ENCODE measurements at regions not wholly inside any gene's neighbourhood (a gene's known extent, or its start where the extent isn't known, plus 50 kb on each side); places are given as distances from the start of the nearest gene placed in this dataset.

DNA sequence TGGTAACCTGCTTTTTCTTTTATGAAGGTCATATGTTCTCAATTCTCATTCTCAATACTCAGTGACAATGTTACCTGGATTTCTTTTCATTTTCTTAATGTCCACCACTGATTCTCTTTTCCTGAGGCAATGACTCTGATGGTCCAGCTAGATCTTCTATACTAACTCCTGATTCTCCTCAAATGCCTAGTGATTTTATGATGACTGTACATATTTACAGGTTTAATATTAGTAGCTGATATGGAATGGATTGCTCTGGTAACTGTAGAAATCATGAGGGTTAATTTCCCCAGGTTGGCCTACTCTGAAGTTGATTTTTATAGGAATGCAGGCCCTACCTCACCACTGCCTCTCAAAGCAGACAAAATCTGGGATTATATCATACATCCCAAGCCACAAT lies 308.6 kb upstream of the CNR1 start (continued):
- TF ChIP-seq, protein P1, sequence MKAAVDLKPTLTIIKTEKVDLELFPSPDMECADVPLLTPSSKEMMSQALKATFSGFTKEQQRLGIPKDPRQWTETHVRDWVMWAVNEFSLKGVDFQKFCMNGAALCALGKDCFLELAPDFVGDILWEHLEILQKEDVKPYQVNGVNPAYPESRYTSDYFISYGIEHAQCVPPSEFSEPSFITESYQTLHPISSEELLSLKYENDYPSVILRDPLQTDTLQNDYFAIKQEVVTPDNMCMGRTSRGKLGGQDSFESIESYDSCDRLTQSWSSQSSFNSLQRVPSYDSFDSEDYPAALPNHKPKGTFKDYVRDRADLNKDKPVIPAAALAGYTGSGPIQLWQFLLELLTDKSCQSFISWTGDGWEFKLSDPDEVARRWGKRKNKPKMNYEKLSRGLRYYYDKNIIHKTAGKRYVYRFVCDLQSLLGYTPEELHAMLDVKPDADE (IDR thresholded peaks at IDR 0.05): no peak
- TF ChIP-seq POLR2AphosphoS5 (IDR thresholded peaks at IDR 0.05; ENCODE audit: low read depth): no peak

DNA sequence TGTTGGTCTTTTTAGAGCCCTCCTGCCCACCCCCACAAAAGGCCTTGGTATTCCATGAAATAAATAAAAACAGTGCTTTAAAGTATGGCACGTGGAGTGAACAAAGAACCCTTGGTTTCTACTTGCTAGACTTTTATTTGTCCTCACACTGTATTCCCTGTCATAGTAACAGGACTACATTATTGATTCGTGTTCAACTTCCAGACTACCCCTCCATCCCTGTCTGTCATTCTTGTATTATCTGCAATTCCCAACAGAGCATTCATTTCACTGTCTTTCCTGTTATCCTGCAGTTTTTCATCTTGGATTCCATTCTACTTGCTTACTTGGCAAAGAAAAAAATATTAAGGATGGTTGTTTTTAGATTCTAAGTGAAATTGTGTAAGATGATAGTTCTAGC lies 307.4 kb upstream of the CNR1 start:
- H3K79me2 ChIP-seq (replicated peaks; ENCODE audit: insufficient read depth): no peaks in the 10 kb centered on the region
- no peak overlapping the region for H3K4me2 ChIP-seq
- H3K27ac ChIP-seq (ENCODE audit: low read depth): no peak overlapping the region
- H3K9me2 ChIP-seq (ENCODE audit: insufficient read depth): no peaks in the 10 kb centered on the region
- no peaks in the 10 kb centered on the region for H3F3A ChIP-seq (replicated peaks; ENCODE audit: low read depth)
- Mint-ChIP-seq H3K27ac (no peak overlapping the region), H3K36me3 (ENCODE audit: low read depth) (peaks cover 15% of the 10 kb centered on the region), H3K4me3 (no peak overlapping the region), H3K4me1 (peaks cover 10% of the 10 kb centered on the region), H3K9me3 (peaks cover 20% of the 10 kb centered on the region), H3K27me3 (ENCODE audit: insufficient read depth, low read depth, poor library complexity) (no peaks in the 10 kb centered on the region)
- no peaks in the 10 kb centered on the region for H4K20me1 ChIP-seq (replicated peaks; ENCODE audit: insufficient read depth)
- H3K27me3 ChIP-seq (ENCODE audit: insufficient read depth): no peaks in the 10 kb centered on the region
- H3K4me3 ChIP-seq: no peak overlapping the region
- ATAC-seq (no peak), DNase-seq (ENCODE audit: low spot score) (no peak)
- TF ChIP-seq, protein P2, sequence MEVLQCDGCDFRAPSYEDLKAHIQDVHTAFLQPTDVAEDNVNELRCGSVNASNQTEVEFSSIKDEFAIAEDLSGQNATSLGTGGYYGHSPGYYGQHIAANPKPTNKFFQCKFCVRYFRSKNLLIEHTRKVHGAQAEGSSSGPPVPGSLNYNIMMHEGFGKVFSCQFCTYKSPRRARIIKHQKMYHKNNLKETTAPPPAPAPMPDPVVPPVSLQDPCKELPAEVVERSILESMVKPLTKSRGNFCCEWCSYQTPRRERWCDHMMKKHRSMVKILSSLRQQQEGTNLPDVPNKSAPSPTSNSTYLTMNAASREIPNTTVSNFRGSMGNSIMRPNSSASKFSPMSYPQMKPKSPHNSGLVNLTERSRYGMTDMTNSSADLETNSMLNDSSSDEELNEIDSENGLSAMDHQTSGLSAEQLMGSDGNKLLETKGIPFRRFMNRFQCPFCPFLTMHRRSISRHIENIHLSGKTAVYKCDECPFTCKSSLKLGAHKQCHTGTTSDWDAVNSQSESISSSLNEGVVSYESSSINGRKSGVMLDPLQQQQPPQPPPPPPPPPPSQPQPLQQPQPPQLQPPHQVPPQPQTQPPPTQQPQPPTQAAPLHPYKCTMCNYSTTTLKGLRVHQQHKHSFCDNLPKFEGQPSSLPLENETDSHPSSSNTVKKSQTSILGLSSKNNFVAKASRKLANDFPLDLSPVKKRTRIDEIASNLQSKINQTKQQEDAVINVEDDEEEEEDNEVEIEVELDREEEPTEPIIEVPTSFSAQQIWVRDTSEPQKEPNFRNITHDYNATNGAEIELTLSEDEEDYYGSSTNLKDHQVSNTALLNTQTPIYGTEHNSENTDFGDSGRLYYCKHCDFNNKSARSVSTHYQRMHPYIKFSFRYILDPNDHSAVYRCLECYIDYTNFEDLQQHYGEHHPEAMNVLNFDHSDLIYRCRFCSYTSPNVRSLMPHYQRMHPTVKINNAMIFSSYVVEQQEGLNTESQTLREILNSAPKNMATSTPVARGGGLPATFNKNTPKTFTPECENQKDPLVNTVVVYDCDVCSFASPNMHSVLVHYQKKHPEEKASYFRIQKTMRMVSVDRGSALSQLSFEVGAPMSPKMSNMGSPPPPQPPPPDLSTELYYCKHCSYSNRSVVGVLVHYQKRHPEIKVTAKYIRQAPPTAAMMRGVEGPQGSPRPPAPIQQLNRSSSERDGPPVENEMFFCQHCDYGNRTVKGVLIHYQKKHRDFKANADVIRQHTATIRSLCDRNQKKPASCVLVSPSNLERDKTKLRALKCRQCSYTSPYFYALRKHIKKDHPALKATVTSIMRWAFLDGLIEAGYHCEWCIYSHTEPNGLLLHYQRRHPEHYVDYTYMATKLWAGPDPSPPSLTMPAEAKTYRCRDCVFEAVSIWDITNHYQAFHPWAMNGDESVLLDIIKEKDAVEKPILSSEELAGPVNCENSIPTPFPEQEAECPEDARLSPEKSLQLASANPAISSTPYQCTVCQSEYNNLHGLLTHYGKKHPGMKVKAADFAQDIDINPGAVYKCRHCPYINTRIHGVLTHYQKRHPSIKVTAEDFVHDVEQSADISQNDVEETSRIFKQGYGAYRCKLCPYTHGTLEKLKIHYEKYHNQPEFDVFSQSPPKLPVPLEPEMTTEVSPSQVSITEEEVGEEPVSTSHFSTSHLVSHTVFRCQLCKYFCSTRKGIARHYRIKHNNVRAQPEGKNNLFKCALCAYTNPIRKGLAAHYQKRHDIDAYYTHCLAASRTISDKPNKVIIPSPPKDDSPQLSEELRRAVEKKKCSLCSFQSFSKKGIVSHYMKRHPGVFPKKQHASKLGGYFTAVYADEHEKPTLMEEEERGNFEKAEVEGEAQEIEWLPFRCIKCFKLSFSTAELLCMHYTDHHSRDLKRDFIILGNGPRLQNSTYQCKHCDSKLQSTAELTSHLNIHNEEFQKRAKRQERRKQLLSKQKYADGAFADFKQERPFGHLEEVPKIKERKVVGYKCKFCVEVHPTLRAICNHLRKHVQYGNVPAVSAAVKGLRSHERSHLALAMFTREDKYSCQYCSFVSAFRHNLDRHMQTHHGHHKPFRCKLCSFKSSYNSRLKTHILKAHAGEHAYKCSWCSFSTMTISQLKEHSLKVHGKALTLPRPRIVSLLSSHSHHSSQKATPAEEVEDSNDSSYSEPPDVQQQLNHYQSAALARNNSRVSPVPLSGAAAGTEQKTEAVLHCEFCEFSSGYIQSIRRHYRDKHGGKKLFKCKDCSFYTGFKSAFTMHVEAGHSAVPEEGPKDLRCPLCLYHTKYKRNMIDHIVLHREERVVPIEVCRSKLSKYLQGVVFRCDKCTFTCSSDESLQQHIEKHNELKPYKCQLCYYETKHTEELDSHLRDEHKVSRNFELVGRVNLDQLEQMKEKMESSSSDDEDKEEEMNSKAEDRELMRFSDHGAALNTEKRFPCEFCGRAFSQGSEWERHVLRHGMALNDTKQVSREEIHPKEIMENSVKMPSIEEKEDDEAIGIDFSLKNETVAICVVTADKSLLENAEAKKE (CRISPR knock-in tag; IDR thresholded peaks at IDR 0.05): no peak
- TF ChIP-seq, protein P3, sequence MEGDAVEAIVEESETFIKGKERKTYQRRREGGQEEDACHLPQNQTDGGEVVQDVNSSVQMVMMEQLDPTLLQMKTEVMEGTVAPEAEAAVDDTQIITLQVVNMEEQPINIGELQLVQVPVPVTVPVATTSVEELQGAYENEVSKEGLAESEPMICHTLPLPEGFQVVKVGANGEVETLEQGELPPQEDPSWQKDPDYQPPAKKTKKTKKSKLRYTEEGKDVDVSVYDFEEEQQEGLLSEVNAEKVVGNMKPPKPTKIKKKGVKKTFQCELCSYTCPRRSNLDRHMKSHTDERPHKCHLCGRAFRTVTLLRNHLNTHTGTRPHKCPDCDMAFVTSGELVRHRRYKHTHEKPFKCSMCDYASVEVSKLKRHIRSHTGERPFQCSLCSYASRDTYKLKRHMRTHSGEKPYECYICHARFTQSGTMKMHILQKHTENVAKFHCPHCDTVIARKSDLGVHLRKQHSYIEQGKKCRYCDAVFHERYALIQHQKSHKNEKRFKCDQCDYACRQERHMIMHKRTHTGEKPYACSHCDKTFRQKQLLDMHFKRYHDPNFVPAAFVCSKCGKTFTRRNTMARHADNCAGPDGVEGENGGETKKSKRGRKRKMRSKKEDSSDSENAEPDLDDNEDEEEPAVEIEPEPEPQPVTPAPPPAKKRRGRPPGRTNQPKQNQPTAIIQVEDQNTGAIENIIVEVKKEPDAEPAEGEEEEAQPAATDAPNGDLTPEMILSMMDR (conservative IDR thresholded peaks at IDR 0.05; ENCODE audit: low read depth in 2 of 2): no peak
- TF ChIP-seq NANOG (IDR thresholded peaks at IDR 0.05; ENCODE audit: borderline replicate concordance): no peak
- H3K36me3 ChIP-seq (ENCODE audit: insufficient read depth): peaks cover 8% of the 10 kb centered on the region
- H3K4me1 ChIP-seq (ENCODE audit: insufficient read depth): no peaks in the 10 kb centered on the region
- H2AFZ ChIP-seq: no peak overlapping the region
